HL-60 (cell line): ENCODE measurements at regions not wholly inside any gene's neighbourhood (a gene's known extent, or its start where the extent isn't known, plus 50 kb on each side); places are given as distances from the start of the nearest gene placed in this dataset.
"Not testable (repeated sequence)": the region's sequence is repeated elsewhere in the genome, so short reads cannot be mapped to it uniquely, and the experiment has no call there.

ENCODE experiments used
- DNase-seq, 2 experiments: peaks; one replicate each; pipeline ENCODE4 v3.0.0-alpha.2; 2010 to 2020; ENCODE audit warnings: low read depth in 1 of 2, low spot score in 1 of 2
- H3K27ac ChIP-seq: fragments of 250-450 bp; sonication (Bioruptor Pico); replicated peaks from 2 replicates; pipeline ENCODE4 v1.5.1; 2020; ENCODE audit warnings: mild to moderate bottlenecking, moderate library complexity
- H3K27me3 ChIP-seq: fragments of 250-450 bp; sonication (Bioruptor Pico); 2 replicates; pipeline ENCODE4 v1.5.1; 2021; ENCODE audit warnings: mild to moderate bottlenecking, moderate library complexity; ENCODE audit not compliant: insufficient read depth, poor library complexity, severe bottlenecking
- H3K4me3 ChIP-seq: replicated peaks from 2 replicates; pipeline ENCODE4 v1.5.1; 2011; ENCODE audit warnings: mild to moderate bottlenecking, control low read depth, low read length; ENCODE audit not compliant: insufficient read depth
- GABPA ChIP-seq: IDR thresholded peaks from 2 replicates; pipeline ENCODE4 v1.6.1; 2012; ENCODE audit warnings: low read depth
- POLR2AphosphoS5 ChIP-seq: IDR thresholded peaks from 2 replicates; pipeline ENCODE4 v1.6.1; 2012; ENCODE audit warnings: low read depth
- REST ChIP-seq: IDR thresholded peaks from 2 replicates; pipeline ENCODE4 v1.6.1; 2012; ENCODE audit warnings: low read depth; ENCODE audit not compliant: insufficient replicate concordance
- SPI1 ChIP-seq: IDR thresholded peaks from 2 replicates; pipeline ENCODE4 v1.6.1; 2012; ENCODE audit warnings: low read depth, mild to moderate bottlenecking, borderline replicate concordance
- TF ChIP-seq, protein P1 (sequence below): IDR thresholded peaks from one replicate; pipeline ENCODE4 v1.5.1; 2011; ENCODE audit warnings: low read length, control low read depth, inconsistent platforms; ENCODE audit not compliant: insufficient read depth

- H3K27me3 ChIP-seq: peaks cover 3% of the 10 kb centered on the region
- DNase-seq: no peak
- no peak overlapping the region for H3K4me3 ChIP-seq
- TF ChIP-seq, protein P1, sequence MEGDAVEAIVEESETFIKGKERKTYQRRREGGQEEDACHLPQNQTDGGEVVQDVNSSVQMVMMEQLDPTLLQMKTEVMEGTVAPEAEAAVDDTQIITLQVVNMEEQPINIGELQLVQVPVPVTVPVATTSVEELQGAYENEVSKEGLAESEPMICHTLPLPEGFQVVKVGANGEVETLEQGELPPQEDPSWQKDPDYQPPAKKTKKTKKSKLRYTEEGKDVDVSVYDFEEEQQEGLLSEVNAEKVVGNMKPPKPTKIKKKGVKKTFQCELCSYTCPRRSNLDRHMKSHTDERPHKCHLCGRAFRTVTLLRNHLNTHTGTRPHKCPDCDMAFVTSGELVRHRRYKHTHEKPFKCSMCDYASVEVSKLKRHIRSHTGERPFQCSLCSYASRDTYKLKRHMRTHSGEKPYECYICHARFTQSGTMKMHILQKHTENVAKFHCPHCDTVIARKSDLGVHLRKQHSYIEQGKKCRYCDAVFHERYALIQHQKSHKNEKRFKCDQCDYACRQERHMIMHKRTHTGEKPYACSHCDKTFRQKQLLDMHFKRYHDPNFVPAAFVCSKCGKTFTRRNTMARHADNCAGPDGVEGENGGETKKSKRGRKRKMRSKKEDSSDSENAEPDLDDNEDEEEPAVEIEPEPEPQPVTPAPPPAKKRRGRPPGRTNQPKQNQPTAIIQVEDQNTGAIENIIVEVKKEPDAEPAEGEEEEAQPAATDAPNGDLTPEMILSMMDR: no peak
- no peak for TF ChIP-seq SPI1
- no peak for TF ChIP-seq GABPA
- no peak for TF ChIP-seq REST
- no peak for TF ChIP-seq POLR2AphosphoS5
- no peak overlapping the region for H3K27ac ChIP-seq
Measured at GRCh38 chr1:214135886-214136285, 145.1 kb upstream of the SMYD2 start.

DNA sequence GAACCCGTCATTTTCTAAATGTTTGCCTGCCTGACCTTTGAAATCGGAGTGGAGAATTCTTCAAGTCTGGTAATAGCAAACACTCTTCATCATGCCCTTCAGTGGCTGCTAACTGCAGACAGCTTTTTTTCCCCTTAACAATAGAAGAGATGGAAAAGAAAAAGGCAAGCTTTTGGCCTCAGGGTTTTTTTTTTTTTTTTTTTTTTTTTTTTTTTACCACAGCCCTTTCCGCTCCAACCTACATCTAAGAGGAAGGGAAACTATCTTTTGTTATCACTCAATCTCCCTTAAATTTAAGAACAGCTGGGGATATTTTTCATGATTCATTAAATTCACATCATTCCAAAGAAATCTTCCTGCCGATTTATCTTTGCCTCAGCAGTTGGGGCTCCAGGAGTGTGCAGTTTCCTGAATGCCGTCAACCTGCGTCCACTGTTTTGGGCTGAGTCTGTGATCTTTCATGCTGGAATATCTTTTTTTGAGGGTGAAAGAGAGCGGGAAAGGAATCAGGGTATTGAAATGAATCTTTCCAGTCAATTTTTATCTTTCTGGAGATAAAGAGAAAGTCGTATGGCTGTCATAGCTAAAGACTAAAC, 144.5 kb upstream of the SMYD2 start:
- Histone ChIP-seq H3K4me3 (no peak overlapping the region), H3K27ac (no peak overlapping the region), H3K27me3 (peaks cover 3% of the 10 kb centered on the region)
- TF ChIP-seq GABPA: no peak
- DNase-seq: no peak

DNA sequence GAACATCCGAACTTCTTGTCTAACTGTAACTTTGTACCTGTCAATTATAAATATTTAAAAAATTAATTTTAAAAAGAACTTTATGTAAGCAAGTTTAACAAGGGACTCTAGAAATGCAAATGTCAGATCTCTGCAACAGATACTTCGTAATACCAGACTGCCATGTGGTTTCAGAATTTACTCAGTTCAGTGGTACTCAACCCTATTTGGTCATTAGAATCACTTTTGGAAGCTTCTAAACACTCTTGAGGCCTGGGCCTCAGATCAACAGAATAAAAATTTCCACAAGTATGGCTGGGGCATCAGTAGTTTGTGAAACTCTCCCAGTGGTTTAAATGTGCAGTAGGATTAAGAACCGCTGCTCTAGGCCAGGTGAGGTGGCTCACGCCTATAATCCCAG, 139.5 kb upstream of the SMYD2 start:
- no peak for DNase-seq
- no peak overlapping the region for H3K4me3 ChIP-seq
- H3K27me3 ChIP-seq: peaks cover 3% of the 10 kb centered on the region
- TF ChIP-seq GABPA (no peak), POLR2AphosphoS5 (no peak)
- no peak overlapping the region for H3K27ac ChIP-seq

DNA sequence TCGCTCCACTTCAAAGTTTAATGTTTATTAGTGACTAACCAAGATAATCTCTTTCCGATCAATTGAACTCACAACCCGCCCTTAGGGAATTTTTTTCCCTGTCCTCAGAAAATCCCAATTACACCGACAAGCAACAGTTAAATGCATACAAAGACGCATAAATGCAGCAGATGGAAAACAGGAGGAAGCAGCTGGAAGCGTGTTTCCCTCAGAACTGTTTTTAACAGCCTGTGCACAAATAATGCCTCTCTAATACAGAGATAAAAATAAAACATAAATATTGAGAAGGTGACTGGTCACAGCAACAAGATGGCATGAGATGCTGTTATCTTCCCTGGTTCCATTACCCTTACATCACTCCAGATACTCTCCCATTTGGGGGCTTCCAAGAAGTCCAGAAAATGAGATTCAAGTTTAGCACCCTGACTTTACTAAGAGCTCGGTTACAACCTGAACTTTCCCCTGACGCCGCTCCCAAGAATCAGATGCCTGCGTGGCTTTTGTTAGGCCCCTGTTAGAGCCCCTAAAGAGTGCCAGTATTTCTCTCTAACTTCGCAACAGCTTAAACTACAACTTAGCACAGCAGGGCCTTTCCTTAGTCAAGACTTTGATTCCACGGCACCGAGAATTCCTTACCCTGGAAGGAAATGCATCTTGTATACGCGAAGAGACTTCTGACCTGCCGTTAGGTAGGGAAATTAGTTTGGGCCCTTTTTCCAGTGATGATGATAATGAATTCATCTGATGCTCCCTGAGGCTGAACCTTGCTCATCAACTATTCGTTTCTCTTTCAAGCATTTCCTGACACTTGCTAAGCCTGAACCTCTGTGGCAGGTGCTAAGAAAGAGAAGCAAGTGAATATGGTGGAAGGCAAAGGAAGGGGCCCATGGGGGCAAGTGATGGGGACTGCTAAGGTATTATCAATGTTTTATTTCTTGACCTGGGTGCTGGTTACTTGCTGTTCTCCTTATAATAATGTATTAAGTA, 137.7 kb upstream of the SMYD2 start:
- TF ChIP-seq POLR2AphosphoS5 (no peak), REST (no peak), SPI1 (no peak), GABPA (no peak)
- TF ChIP-seq, protein P1: no peak
- Histone ChIP-seq H3K27me3 (peaks cover 2% of the 10 kb centered on the region), H3K27ac (no peak overlapping the region), H3K4me3 (no peak overlapping the region)
- DNase-seq: no peak

GRCh38 chr1:214144521-214144920, 136.4 kb upstream of the SMYD2 start:
- H3K27me3 ChIP-seq, H3K4me3 ChIP-seq, DNase-seq, H3K27ac ChIP-seq: not testable (repeated sequence)
